Large intestine (tissue), 3 donors: ENCODE measurements at regions not wholly inside any gene's neighbourhood (a gene's known extent, or its start where the extent isn't known, plus 50 kb on each side); places are given as distances from the start of the nearest gene placed in this dataset.

Source experiments
- DNase-seq, 2 donors: peaks; one replicate each; pipeline versions ENCODE4 v3.0.0 to v3.0.0-alpha.2; 2013
- H3K27ac ChIP-seq: one replicate; pipeline ENCODE4 v1.5.1; 2013; ENCODE audit warnings: low read length
- H3K27me3 ChIP-seq: 2 replicates; pipeline ENCODE4 v1.6.1; 2013; ENCODE audit warnings: low read length; ENCODE audit not compliant: control insufficient read depth, insufficient read depth
- H3K36me3 ChIP-seq: 2 replicates; pipeline ENCODE4 v1.6.1; 2013; ENCODE audit warnings: low read length; ENCODE audit not compliant: control insufficient read depth, insufficient read depth
- H3K4me1 ChIP-seq: one replicate; pipeline ENCODE4 v1.6.1; 2013; ENCODE audit warnings: low read length; ENCODE audit not compliant: control insufficient read depth, insufficient read depth
- H3K4me3 ChIP-seq: one replicate; pipeline ENCODE4 v1.5.1; 2013; ENCODE audit warnings: low read length
- H3K9me3 ChIP-seq: one replicate; pipeline ENCODE4 v1.6.1; 2013; ENCODE audit warnings: mild to moderate bottlenecking, low read depth, low read length, moderate library complexity; ENCODE audit not compliant: control insufficient read depth
- WGBS: methylation state at CpG from one replicate; pipeline ENCODE4 v1.1.5; 2013; ENCODE audit warnings: low lambda C conversion rate; ENCODE audit not compliant: insufficient coverage; 5-methylcytosine and 5-hydroxymethylcytosine counted together

GRCh38 chr15:95937128-95937528 is 393.4 kb upstream of the NR2F2 start:
- Histone ChIP-seq H3K4me1 (no peaks in the 10 kb centered on the region), H3K36me3 (no peaks in the 10 kb centered on the region), H3K27me3 (no peaks in the 10 kb centered on the region), H3K4me3 (no peak overlapping the region), H3K9me3 (no peaks in the 10 kb centered on the region), H3K27ac (no peak overlapping the region)
- 100% methylated on average over 1 of the region's 2 CpGs for WGBS
- no peak for DNase-seq

DNA sequence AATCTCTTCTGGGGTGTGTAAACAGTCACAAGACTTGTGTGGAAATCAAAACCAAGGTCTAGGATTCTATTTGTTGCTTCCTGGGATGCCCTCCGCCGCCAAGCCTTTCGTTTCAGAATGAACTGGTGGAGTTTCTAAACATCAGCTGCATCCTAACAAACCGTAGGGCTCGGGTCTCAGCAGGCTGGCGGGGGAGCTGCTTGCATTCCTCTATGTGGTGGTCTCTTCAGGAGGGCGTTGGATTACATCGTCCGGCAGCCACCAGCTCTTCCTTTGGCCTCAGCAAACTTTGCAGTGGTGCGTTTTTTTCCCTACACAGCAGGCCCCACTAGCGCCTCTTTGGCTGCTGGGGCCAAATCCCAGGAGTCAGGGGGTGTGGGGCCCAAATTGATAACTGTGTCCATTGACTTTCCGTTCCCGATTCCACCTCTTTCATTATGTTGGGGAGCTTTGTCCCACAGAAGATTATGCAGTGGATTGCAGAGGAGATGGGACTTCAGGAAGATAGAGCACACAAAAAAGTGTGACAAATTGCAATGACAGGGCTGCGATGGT is 390.0 kb upstream of the NR2F2 start:
- 100% methylated on average over 1 of the region's 14 CpGs for WGBS
- Histone ChIP-seq H3K9me3 (no peaks in the 10 kb centered on the region), H3K4me3 (no peak overlapping the region), H3K27ac (no peak overlapping the region), H3K27me3 (no peaks in the 10 kb centered on the region), H3K36me3 (no peaks in the 10 kb centered on the region), H3K4me1 (peaks cover 2% of the 10 kb centered on the region)
- DNase-seq: no peak

- Histone ChIP-seq H3K4me1 (peaks cover 2% of the 10 kb centered on the region), H3K27ac (no peak overlapping the region), H3K36me3 (no peaks in the 10 kb centered on the region), H3K9me3 (no peaks in the 10 kb centered on the region), H3K27me3 (no peaks in the 10 kb centered on the region), H3K4me3 (no peak overlapping the region)
- DNase-seq: peak in 1 of 2 donors; percentile 18
- WGBS: no CpG with 5 or more reads among the region's 1 CpG
Observed at GRCh38 chr15:95944193-95944592, 386.3 kb upstream of the NR2F2 start.

- H3K4me1 ChIP-seq: peaks cover 2% of the 10 kb centered on the region
- no CpG with 5 or more reads among the region's 4 CpGs for WGBS
- no peaks in the 10 kb centered on the region for H3K36me3 ChIP-seq
- no peaks in the 10 kb centered on the region for H3K27me3 ChIP-seq
- H3K4me3 ChIP-seq: no peak overlapping the region
- H3K9me3 ChIP-seq: no peaks in the 10 kb centered on the region
- H3K27ac ChIP-seq: no peak overlapping the region
- DNase-seq: no peak
Observed at GRCh38 chr15:95944661-95945255, 385.7 kb upstream of the NR2F2 start.

GRCh38 chr15:95946241-95946640 is 384.3 kb upstream of the NR2F2 start:
- Histone ChIP-seq H3K4me1 (peaks cover 2% of the 10 kb centered on the region), H3K4me3 (no peak overlapping the region), H3K36me3 (no peaks in the 10 kb centered on the region), H3K9me3 (no peaks in the 10 kb centered on the region), H3K27me3 (no peaks in the 10 kb centered on the region), H3K27ac (no peak overlapping the region)
- DNase-seq: no peak
- no CpG with 5 or more reads among the region's 2 CpGs for WGBS

DNA sequence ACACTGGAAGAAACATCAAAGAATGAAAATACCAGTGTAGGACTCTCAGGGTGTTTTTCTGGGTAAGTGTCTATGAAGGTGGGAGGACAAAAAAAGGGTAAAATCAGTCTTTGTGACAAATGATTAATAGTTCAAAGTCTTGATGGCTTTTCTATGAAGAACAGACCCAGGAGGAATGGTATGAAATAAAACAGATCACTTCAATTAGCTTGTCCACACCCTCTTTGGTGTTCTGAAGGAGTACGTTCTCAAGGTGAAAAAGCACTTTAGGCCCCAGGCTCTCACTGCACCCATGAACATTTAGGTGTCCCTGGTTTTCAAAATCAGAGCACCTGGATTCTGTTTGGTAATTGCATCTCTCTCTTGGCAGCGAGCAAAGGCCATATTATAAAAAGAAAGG is 383.6 kb upstream of the NR2F2 start:
- Histone ChIP-seq H3K36me3 (no peaks in the 10 kb centered on the region), H3K27ac (no peak overlapping the region), H3K4me3 (no peak overlapping the region), H3K9me3 (no peaks in the 10 kb centered on the region), H3K27me3 (no peaks in the 10 kb centered on the region), H3K4me1 (peaks cover 2% of the 10 kb centered on the region)
- no CpG with 5 or more reads among the region's 2 CpGs for WGBS
- no peak for DNase-seq

DNA sequence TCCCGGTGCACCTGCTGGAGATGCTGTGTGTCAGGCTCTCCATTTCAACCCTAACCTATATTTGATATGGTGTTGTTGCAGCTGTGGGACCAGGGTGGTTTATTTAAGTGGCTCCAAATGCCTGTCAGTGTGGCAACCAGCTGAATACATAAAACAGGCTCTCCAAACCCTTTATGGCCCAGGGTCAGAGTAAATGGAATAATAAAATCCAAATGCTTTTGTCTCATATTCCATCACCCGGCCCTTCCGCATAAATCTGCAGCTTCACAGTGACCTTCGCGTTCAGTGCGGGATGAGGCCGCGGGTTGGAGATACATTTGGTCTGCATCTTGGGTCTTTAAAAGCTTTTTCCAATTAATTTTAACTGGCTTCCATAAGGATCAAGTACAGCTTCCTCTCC is 382.1 kb upstream of the NR2F2 start:
- Histone ChIP-seq H3K4me1 (peaks cover 2% of the 10 kb centered on the region), H3K4me3 (no peak overlapping the region), H3K36me3 (no peaks in the 10 kb centered on the region), H3K27me3 (no peaks in the 10 kb centered on the region), H3K9me3 (no peaks in the 10 kb centered on the region), H3K27ac (no peak overlapping the region)
- no CpG with 5 or more reads among the region's 8 CpGs for WGBS
- DNase-seq: no peak

GRCh38 chr15:95953032-95953431 is 377.5 kb upstream of the NR2F2 start:
- Histone ChIP-seq H3K9me3 (no peaks in the 10 kb centered on the region), H3K27me3 (no peaks in the 10 kb centered on the region), H3K4me1 (no peaks in the 10 kb centered on the region), H3K36me3 (no peaks in the 10 kb centered on the region), H3K27ac (no peak overlapping the region), H3K4me3 (no peak overlapping the region)
- no peak for DNase-seq
- 73% methylated on average over 3 of the region's 4 CpGs for WGBS

GRCh38 chr15:95957861-95958260 is 372.6 kb upstream of the NR2F2 start:
- DNase-seq: no peak
- WGBS: no CpG with 5 or more reads among the region's 7 CpGs
- Histone ChIP-seq H3K36me3 (no peaks in the 10 kb centered on the region), H3K4me3 (no peak overlapping the region), H3K9me3 (peaks cover under 1% of the 10 kb centered on the region), H3K4me1 (no peaks in the 10 kb centered on the region), H3K27me3 (no peaks in the 10 kb centered on the region), H3K27ac (no peak overlapping the region)

- DNase-seq: no peak
- 60% methylated on average over 1 of the region's 5 CpGs for WGBS
- H3K27me3 ChIP-seq: no peaks in the 10 kb centered on the region
- H3K4me3 ChIP-seq: no peak overlapping the region
- no peaks in the 10 kb centered on the region for H3K4me1 ChIP-seq
- H3K27ac ChIP-seq: no peak overlapping the region
- peaks cover 3% of the 10 kb centered on the region for H3K9me3 ChIP-seq
- H3K36me3 ChIP-seq: no peaks in the 10 kb centered on the region
Observed at GRCh38 chr15:95958382-95958781, 372.1 kb upstream of the NR2F2 start.

- H3K4me1 ChIP-seq: no peaks in the 10 kb centered on the region
- no peak for DNase-seq
- H3K4me3 ChIP-seq: no peak overlapping the region
- H3K27ac ChIP-seq: no peak overlapping the region
- H3K9me3 ChIP-seq: no peaks in the 10 kb centered on the region
- no peaks in the 10 kb centered on the region for H3K27me3 ChIP-seq
- WGBS: 100% methylated on average over 1 of the region's 5 CpGs
- H3K36me3 ChIP-seq: no peaks in the 10 kb centered on the region
Observed at GRCh38 chr15:95968856-95969255, 361.6 kb upstream of the NR2F2 start.
